ENCODE measurements at regions not wholly inside any gene's neighbourhood (a gene's known extent, or its start where the extent isn't known, plus 50 kb on each side); places are given as distances from the start of the nearest gene placed in this dataset.
"Not testable (repeated sequence)": the region's sequence is repeated elsewhere in the genome, so short reads cannot be mapped to it uniquely, and the experiment has no call there.

DNA sequence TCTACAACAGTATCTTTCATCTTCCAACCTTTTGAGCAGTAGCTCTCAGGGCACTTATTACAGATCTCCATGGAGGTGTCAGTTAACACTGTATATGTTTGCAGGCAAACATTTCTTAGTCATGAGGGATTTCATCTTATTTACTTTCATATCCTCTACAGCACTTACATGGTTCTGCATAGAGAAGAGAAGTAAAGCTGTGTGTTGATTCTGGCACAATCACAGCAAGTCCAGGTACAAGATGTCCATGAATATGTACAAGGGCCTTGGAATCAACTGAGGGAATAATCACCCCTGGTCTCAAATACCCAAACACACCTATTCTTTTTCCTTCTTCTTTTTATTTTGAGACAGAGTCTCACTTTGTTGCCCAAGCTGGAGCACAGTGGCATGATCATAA, 142.0 kb upstream of the TRPM3 start:
- H3K4me3 ChIP-seq (ENCODE audit: low read length): no peak overlapping the region
- TF ChIP-seq, protein P1, sequence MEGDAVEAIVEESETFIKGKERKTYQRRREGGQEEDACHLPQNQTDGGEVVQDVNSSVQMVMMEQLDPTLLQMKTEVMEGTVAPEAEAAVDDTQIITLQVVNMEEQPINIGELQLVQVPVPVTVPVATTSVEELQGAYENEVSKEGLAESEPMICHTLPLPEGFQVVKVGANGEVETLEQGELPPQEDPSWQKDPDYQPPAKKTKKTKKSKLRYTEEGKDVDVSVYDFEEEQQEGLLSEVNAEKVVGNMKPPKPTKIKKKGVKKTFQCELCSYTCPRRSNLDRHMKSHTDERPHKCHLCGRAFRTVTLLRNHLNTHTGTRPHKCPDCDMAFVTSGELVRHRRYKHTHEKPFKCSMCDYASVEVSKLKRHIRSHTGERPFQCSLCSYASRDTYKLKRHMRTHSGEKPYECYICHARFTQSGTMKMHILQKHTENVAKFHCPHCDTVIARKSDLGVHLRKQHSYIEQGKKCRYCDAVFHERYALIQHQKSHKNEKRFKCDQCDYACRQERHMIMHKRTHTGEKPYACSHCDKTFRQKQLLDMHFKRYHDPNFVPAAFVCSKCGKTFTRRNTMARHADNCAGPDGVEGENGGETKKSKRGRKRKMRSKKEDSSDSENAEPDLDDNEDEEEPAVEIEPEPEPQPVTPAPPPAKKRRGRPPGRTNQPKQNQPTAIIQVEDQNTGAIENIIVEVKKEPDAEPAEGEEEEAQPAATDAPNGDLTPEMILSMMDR (IDR thresholded peaks at IDR 0.05; ENCODE audit: insufficient read depth, low read depth, low read length, missing control alignments): no peak
- no peak for DNase-seq (ENCODE audit: low read depth)

DNA sequence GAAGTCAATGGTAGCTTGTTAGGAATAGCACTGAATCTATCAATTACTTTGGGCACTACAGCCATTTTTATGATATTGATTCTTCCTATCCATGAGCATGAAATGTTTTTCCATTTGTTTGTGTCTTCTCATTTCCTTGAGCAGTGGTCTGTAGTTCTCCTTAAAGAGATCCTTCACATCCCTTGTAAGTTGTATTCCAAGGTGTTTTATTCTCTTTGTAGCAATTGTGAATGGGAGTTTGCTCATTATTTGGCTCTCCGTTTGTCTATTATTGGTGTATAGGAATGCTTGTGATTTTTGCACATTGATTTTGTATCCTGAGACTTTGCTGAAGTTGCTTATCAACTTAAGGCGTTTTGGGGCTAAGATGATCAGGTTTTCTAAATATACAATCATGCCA, 139.0 kb upstream of the TRPM3 start:
- not testable (repeated sequence) for DNase-seq (ENCODE audit: low read depth); H3K4me3 ChIP-seq (ENCODE audit: low read length)

DNA sequence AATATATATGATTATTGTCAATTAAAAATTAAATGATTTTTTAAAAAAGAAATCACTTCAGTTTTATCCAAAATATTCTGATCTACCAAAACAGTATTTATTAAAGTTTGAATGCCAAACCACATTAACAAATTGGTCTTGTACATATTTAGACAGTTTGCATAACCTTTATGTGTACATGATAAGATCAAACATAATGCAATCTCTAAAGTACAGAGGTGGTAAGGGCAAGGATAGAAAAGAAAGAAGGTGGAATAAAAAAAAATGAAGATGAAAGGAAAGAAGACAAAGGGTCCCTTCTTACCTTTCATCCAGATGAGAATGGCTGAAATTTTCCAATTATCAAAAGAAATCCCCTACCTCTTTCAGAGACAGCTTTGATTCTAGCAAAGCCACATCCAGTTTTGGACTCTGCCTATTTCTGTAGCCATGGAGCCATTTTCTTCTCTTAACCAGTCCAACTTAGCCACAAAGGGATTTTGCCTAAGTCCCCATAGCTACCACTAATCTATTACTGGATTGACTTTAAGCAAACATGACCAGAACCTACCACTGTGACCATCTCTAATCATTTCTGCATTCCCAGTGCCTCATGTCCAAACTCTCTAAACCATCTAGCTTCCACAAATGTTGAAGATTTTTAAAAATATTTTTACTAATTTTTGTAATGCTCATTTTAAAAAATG, 133.3 kb upstream of the TRPM3 start:
- H3K4me3 ChIP-seq (ENCODE audit: low read length): no peak overlapping the region
- TF ChIP-seq, protein P1 (IDR thresholded peaks at IDR 0.05; ENCODE audit: insufficient read depth, low read depth, low read length, missing control alignments): no peak
- no peak for DNase-seq (ENCODE audit: low read depth)

DNA sequence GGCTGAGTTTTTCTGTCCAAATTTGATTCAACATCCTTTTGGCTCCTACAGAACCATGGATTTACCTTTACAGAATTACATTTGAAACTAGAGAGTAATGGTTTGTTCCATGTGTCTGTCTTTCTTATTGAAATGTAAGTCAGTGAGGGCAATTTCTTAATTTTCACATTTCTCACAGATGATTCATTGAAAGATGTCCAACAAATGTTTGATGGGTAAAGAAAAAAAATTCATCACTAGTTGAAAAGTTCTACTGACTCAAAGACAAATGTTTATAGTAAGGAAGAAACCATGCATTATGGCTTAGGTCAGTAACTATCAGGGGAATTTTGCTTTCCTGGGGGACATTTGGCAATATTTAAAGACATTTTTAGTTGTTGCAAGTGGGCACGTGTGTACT, 131.6 kb upstream of the TRPM3 start:
- TF ChIP-seq, protein P1 (IDR thresholded peaks at IDR 0.05; ENCODE audit: insufficient read depth, low read depth, low read length, missing control alignments): no peak
- no peak for DNase-seq (ENCODE audit: low read depth)
- no peak overlapping the region for H3K4me3 ChIP-seq (ENCODE audit: low read length)

DNA sequence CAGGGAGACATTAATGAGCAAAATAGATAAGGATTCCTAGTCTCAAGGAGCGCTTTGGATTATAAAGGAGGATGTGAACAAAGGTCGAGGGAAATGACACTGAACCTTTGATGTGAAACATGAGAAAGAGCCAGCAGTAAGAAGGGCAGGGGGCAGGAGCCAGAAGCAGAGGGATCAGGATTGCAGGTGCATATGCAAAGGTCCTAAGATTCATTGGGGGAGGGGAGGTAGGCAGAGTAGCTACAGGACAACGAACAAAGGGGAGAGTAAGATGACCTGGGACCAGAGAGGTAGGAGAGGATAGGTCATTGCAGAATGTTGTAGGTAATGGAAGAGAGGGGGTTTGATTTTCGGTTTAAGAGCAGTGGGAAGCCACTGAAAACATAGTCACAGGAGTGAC, 129.2 kb upstream of the TRPM3 start:
- TF ChIP-seq, protein P1 (IDR thresholded peaks at IDR 0.05; ENCODE audit: insufficient read depth, low read depth, low read length, missing control alignments): no peak

DNA sequence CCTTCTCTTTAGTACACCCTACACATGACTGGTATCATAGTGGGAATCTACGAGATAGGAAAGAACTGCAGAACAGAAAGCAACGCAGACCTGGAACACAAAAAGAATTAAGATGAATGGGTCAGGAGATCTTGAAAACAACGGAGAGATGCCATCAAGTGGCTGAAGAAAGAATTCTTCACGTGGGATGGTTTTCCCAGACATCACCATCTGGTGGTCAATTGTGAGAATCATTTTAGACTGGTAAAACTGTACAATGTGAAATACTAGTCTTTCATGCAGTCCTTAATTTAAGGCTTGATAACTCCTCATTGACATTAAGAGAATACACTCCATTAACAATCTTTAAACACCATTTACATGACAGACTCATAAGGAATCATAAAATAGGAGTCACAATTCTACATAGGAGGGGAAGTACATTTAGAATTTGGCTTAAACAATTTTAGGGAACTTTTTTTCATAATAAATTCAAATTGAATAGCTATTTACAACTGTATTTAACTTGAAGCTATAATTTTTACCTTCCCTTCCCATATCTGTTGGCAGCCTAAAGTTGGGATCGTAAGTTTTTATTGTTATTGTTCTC, 128.4 kb upstream of the TRPM3 start:
- peak; percentile 70 for DNase-seq (ENCODE audit: low read depth)
- TF ChIP-seq, protein P1 (IDR thresholded peaks at IDR 0.05; ENCODE audit: insufficient read depth, low read depth, low read length, missing control alignments): peak; percentile 82
- no peak overlapping the region for H3K4me3 ChIP-seq (ENCODE audit: low read length)

More for the DNA sequence above, 129.2 kb upstream of the TRPM3 start:
- H3K4me3 ChIP-seq (ENCODE audit: low read length): no peak overlapping the region
- no peak for DNase-seq (ENCODE audit: low read depth)

DNA sequence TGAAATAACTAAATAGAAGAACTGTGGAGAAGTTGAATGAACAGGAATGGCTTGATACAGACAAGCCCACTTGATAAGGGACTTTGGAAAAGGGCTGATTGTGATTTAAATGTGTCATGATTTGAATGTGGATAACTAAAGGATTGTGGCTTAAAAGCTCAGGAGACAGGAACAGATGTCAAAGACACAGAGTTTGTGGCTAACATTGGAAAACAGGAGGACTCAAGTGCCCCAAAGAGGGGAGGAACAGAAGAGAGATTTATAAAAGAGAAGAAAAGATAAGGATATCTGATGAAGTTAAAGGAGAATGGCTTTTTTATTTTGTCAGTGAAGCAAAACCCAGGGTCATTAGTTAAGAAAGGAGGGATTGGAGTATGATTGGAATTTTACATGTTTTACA, 124.2 kb upstream of the TRPM3 start:
- H3K4me3 ChIP-seq (ENCODE audit: low read length): no peak overlapping the region
- DNase-seq (ENCODE audit: low read depth): no peak
- TF ChIP-seq, protein P1 (IDR thresholded peaks at IDR 0.05; ENCODE audit: insufficient read depth, low read depth, low read length, missing control alignments): no peak

Data from epithelial cell of esophagus (primary cell).